ENCODE measurements at regions not wholly inside any gene's neighbourhood (a gene's known extent, or its start where the extent isn't known, plus 50 kb on each side); places are given as distances from the start of the nearest gene placed in this dataset.

- DNase-seq (ENCODE audit: low read depth) = no peak
- no peak for TF ChIP-seq CTCF (conservative IDR thresholded peaks at IDR 0.05; ENCODE audit: low read depth, low read length)
- no peak overlapping the region for H3K4me3 ChIP-seq (ENCODE audit: low read depth, low read length)
These were observed 91.9 kb upstream of the PRR5 start for GRCh38 chr22:44610071-44610470.

- TF ChIP-seq CTCF (conservative IDR thresholded peaks at IDR 0.05; ENCODE audit: low read depth, low read length) = no peak
- no peak for DNase-seq (ENCODE audit: low read depth)
- no peak overlapping the region for H3K4me3 ChIP-seq (ENCODE audit: low read depth, low read length)
These were observed 92.5 kb upstream of the PRR5 start for GRCh38 chr22:44609400-44609988.

GRCh38 chr22:44608597-44609399 lies 93.2 kb upstream of the PRR5 start:
- no peak for DNase-seq (ENCODE audit: low read depth)
- no peak for TF ChIP-seq CTCF (conservative IDR thresholded peaks at IDR 0.05; ENCODE audit: low read depth, low read length)
- no peak overlapping the region for H3K4me3 ChIP-seq (ENCODE audit: low read depth, low read length)

GRCh38 chr22:44606126-44606525 lies 95.9 kb upstream of the PRR5 start:
- no peak for TF ChIP-seq CTCF (conservative IDR thresholded peaks at IDR 0.05; ENCODE audit: low read depth, low read length)
- no peak for DNase-seq (ENCODE audit: low read depth)
- no peak overlapping the region for H3K4me3 ChIP-seq (ENCODE audit: low read depth, low read length)

GRCh38 chr22:44605486-44605885 lies 96.5 kb upstream of the PRR5 start:
- DNase-seq (ENCODE audit: low read depth) = no peak
- H3K4me3 ChIP-seq (ENCODE audit: low read depth, low read length) = no peak overlapping the region
- TF ChIP-seq CTCF (conservative IDR thresholded peaks at IDR 0.05; ENCODE audit: low read depth, low read length) = no peak

GRCh38 chr22:44604991-44605390 lies 97.0 kb upstream of the PRR5 start:
- TF ChIP-seq CTCF (conservative IDR thresholded peaks at IDR 0.05; ENCODE audit: low read depth, low read length) = no peak
- no peak for DNase-seq (ENCODE audit: low read depth)
- no peak overlapping the region for H3K4me3 ChIP-seq (ENCODE audit: low read depth, low read length)

GRCh38 chr22:44604455-44604854 lies 97.5 kb upstream of the PRR5 start:
- no peak for DNase-seq (ENCODE audit: low read depth)
- TF ChIP-seq CTCF (conservative IDR thresholded peaks at IDR 0.05; ENCODE audit: low read depth, low read length) = no peak
- H3K4me3 ChIP-seq (ENCODE audit: low read depth, low read length) = no peak overlapping the region
